BLaER1 (cell line): ENCODE measurements at regions not wholly inside any gene's neighbourhood (a gene's known extent, or its start where the extent isn't known, plus 50 kb on each side); places are given as distances from the start of the nearest gene placed in this dataset.

ENCODE experiments used
- H3K27ac ChIP-seq: shearing (Covaris generic); formaldehyde crosslinking; 2 replicates; pipeline ENCODE4 v1.8.1; 2022
- H3K27me3 ChIP-seq: shearing (Covaris generic); formaldehyde crosslinking; 2 replicates; pipeline ENCODE4 v1.8.1; 2022
- H3K36me3 ChIP-seq: shearing (Covaris generic); formaldehyde crosslinking; 2 replicates; pipeline ENCODE4 v1.8.1; 2022
- H3K4me1 ChIP-seq: shearing (Covaris generic); formaldehyde crosslinking; 2 replicates; pipeline ENCODE4 v1.8.1; 2022
- H3K4me2 ChIP-seq: shearing (Covaris generic); formaldehyde crosslinking; 2 replicates; pipeline ENCODE4 v1.8.1; 2022
- H3K4me3 ChIP-seq: shearing (Covaris generic); formaldehyde crosslinking; 2 replicates; pipeline ENCODE4 v1.8.1; 2022
- H3K9ac ChIP-seq: shearing (Covaris generic); formaldehyde crosslinking; 2 replicates; pipeline ENCODE4 v1.8.1; 2022
- H3K9me3 ChIP-seq: shearing (Covaris generic); formaldehyde crosslinking; 2 replicates; pipeline ENCODE4 v1.8.1; 2022
- H4K20me1 ChIP-seq: shearing (Covaris generic); formaldehyde crosslinking; 2 replicates; pipeline ENCODE4 v1.8.1; 2022
- Cebpa-rat ChIP-seq: shearing (Covaris generic); IDR thresholded peaks from 2 replicates; pipeline ENCODE4 v1.8.1; 2022

GRCh38 chr3:182570946-182571594 lies 222.2 kb upstream of the ATP11B start:
- Histone ChIP-seq H3K4me1 (no peaks in the 10 kb centered on the region), H3K27me3 (no peaks in the 10 kb centered on the region), H3K27ac (no peak overlapping the region), H3K9me3 (peaks cover 23% of the 10 kb centered on the region), H3K4me3 (no peak overlapping the region), H4K20me1 (no peaks in the 10 kb centered on the region), H3K9ac (no peak overlapping the region), H3K4me2 (no peak overlapping the region), H3K36me3 (no peaks in the 10 kb centered on the region)
- TF ChIP-seq Cebpa-rat = no peak

- peaks cover 23% of the 10 kb centered on the region for H3K9me3 ChIP-seq
- H3K36me3 ChIP-seq = no peaks in the 10 kb centered on the region
- no peak overlapping the region for H3K9ac ChIP-seq
- H3K4me1 ChIP-seq = no peaks in the 10 kb centered on the region
- no peaks in the 10 kb centered on the region for H4K20me1 ChIP-seq
- no peak for TF ChIP-seq Cebpa-rat
- H3K27me3 ChIP-seq = no peaks in the 10 kb centered on the region
- H3K4me3 ChIP-seq = no peak overlapping the region
- H3K27ac ChIP-seq = no peak overlapping the region
- no peak overlapping the region for H3K4me2 ChIP-seq
Observed at GRCh38 chr3:182575941-182576340, 217.4 kb upstream of the ATP11B start.

GRCh38 chr3:182583545-182583944 lies 209.8 kb upstream of the ATP11B start:
- H4K20me1 ChIP-seq = no peaks in the 10 kb centered on the region
- no peak overlapping the region for H3K9ac ChIP-seq
- TF ChIP-seq Cebpa-rat = no peak
- H3K27ac ChIP-seq = no peak overlapping the region
- H3K4me3 ChIP-seq = no peak overlapping the region
- H3K27me3 ChIP-seq = no peaks in the 10 kb centered on the region
- no peaks in the 10 kb centered on the region for H3K4me1 ChIP-seq
- H3K4me2 ChIP-seq = no peak overlapping the region
- H3K9me3 ChIP-seq = no peaks in the 10 kb centered on the region
- H3K36me3 ChIP-seq = no peaks in the 10 kb centered on the region

GRCh38 chr3:182585532-182586150 lies 207.7 kb upstream of the ATP11B start:
- TF ChIP-seq Cebpa-rat = no peak

GRCh38 chr3:182592747-182593146 lies 200.6 kb upstream of the ATP11B start:
- TF ChIP-seq Cebpa-rat = no peak
- Histone ChIP-seq H3K9ac (no peak overlapping the region), H3K9me3 (no peaks in the 10 kb centered on the region), H3K4me1 (no peaks in the 10 kb centered on the region), H3K27me3 (no peaks in the 10 kb centered on the region), H4K20me1 (no peaks in the 10 kb centered on the region), H3K36me3 (no peaks in the 10 kb centered on the region), H3K4me2 (no peak overlapping the region), H3K4me3 (no peak overlapping the region), H3K27ac (no peak overlapping the region)

More at GRCh38 chr3:182585532-182586150, 207.7 kb upstream of the ATP11B start:
- Histone ChIP-seq H4K20me1 (no peaks in the 10 kb centered on the region), H3K36me3 (no peaks in the 10 kb centered on the region), H3K9me3 (no peaks in the 10 kb centered on the region), H3K27ac (no peak overlapping the region), H3K9ac (no peak overlapping the region), H3K4me2 (no peak overlapping the region), H3K4me1 (no peaks in the 10 kb centered on the region), H3K4me3 (no peak overlapping the region), H3K27me3 (no peaks in the 10 kb centered on the region)

GRCh38 chr3:182596676-182597410 lies 196.5 kb upstream of the ATP11B start:
- H3K27ac ChIP-seq = no peak overlapping the region
- no peaks in the 10 kb centered on the region for H3K9me3 ChIP-seq
- no peak overlapping the region for H3K4me3 ChIP-seq
- no peak for TF ChIP-seq Cebpa-rat
- no peaks in the 10 kb centered on the region for H3K4me1 ChIP-seq
- H3K4me2 ChIP-seq = no peak overlapping the region
- H4K20me1 ChIP-seq = no peaks in the 10 kb centered on the region
- no peaks in the 10 kb centered on the region for H3K36me3 ChIP-seq
- H3K27me3 ChIP-seq = no peaks in the 10 kb centered on the region
- H3K9ac ChIP-seq = no peak overlapping the region

- no peak overlapping the region for H3K4me3 ChIP-seq
- no peak overlapping the region for H3K4me2 ChIP-seq
- no peak overlapping the region for H3K9ac ChIP-seq
- no peaks in the 10 kb centered on the region for H3K27me3 ChIP-seq
- H4K20me1 ChIP-seq = no peaks in the 10 kb centered on the region
- no peaks in the 10 kb centered on the region for H3K36me3 ChIP-seq
- H3K4me1 ChIP-seq = no peaks in the 10 kb centered on the region
- TF ChIP-seq Cebpa-rat = no peak
- H3K27ac ChIP-seq = no peak overlapping the region
- H3K9me3 ChIP-seq = no peaks in the 10 kb centered on the region
Observed at GRCh38 chr3:182597621-182598041, 195.7 kb upstream of the ATP11B start.

- Histone ChIP-seq H3K9ac (no peak overlapping the region), H3K27ac (no peak overlapping the region), H3K27me3 (no peaks in the 10 kb centered on the region), H3K4me1 (no peaks in the 10 kb centered on the region), H3K4me3 (no peak overlapping the region), H3K36me3 (no peaks in the 10 kb centered on the region), H3K4me2 (no peak overlapping the region), H3K9me3 (no peaks in the 10 kb centered on the region), H4K20me1 (no peaks in the 10 kb centered on the region)
- TF ChIP-seq Cebpa-rat = no peak
Observed at GRCh38 chr3:182601597-182601996, 191.7 kb upstream of the ATP11B start.

GRCh38 chr3:182603501-182603900 lies 189.8 kb upstream of the ATP11B start:
- no peak overlapping the region for H3K9ac ChIP-seq
- TF ChIP-seq Cebpa-rat = no peak
- H3K27me3 ChIP-seq = no peaks in the 10 kb centered on the region
- H4K20me1 ChIP-seq = no peaks in the 10 kb centered on the region
- peaks cover 8% of the 10 kb centered on the region for H3K4me1 ChIP-seq
- H3K4me3 ChIP-seq = no peak overlapping the region
- no peaks in the 10 kb centered on the region for H3K36me3 ChIP-seq
- no peak overlapping the region for H3K27ac ChIP-seq
- no peaks in the 10 kb centered on the region for H3K9me3 ChIP-seq
- H3K4me2 ChIP-seq = no peak overlapping the region
